ENCODE measurements at regions not wholly inside any gene's neighbourhood (a gene's known extent, or its start where the extent isn't known, plus 50 kb on each side); places are given as distances from the start of the nearest gene placed in this dataset.

DNA sequence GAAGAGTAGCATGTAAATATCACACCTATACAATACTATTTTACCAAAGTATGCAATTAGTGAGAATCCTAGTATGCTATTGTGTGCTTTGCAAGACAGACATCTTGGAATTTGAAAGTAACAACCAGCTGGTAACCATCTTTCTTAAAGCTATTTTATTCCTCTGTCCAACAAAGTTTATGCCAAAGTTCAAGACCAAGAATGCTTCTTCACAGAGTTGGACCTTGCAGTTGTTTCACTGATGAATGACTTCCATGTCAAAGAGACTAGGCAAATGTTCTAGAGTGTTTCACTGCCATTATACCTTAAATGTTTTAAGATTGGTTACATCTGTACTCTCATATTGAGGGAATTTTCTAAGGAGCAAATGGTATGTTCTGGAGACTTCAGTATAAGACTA is 215.2 kb upstream of the CRIM1 start:
- TF ChIP-seq, protein P1, sequence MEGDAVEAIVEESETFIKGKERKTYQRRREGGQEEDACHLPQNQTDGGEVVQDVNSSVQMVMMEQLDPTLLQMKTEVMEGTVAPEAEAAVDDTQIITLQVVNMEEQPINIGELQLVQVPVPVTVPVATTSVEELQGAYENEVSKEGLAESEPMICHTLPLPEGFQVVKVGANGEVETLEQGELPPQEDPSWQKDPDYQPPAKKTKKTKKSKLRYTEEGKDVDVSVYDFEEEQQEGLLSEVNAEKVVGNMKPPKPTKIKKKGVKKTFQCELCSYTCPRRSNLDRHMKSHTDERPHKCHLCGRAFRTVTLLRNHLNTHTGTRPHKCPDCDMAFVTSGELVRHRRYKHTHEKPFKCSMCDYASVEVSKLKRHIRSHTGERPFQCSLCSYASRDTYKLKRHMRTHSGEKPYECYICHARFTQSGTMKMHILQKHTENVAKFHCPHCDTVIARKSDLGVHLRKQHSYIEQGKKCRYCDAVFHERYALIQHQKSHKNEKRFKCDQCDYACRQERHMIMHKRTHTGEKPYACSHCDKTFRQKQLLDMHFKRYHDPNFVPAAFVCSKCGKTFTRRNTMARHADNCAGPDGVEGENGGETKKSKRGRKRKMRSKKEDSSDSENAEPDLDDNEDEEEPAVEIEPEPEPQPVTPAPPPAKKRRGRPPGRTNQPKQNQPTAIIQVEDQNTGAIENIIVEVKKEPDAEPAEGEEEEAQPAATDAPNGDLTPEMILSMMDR (IDR thresholded peaks at IDR 0.05): no peak
- TF ChIP-seq POLR2A (IDR thresholded peaks at IDR 0.05): no peak
